Immature natural killer cell (primary cell): ENCODE measurements at regions not wholly inside any gene's neighbourhood (a gene's known extent, or its start where the extent isn't known, plus 50 kb on each side); places are given as distances from the start of the nearest gene placed in this dataset.
"Not testable (repeated sequence)": the region's sequence is repeated elsewhere in the genome, so short reads cannot be mapped to it uniquely, and the experiment has no call there.

Source experiments
- DNase-seq, 3 donors: peaks; one replicate each; pipeline ENCODE4 v3.0.0; 2022; ENCODE audit warnings: mixed read lengths in 1 of 3
- H3K27ac Mint-ChIP-seq, 6 donors: one replicate each; pipeline ENCODE4 v1.8.0; 2020; ENCODE audit warnings: mixed read lengths in 6 of 6, mild to moderate bottlenecking in 5 of 6, inconsistent platforms in 4 of 6, moderate library complexity in 3 of 6
- H3K27me3 Mint-ChIP-seq, 3 donors: one replicate each; pipeline ENCODE4 v1.8.0; 2020 to 2021; ENCODE audit warnings: low read depth in 3 of 3, mild to moderate bottlenecking in 3 of 3, mixed read lengths in 3 of 3, moderate library complexity in 3 of 3, inconsistent platforms in 1 of 3
- H3K36me3 Mint-ChIP-seq, 3 donors: one replicate each; pipeline ENCODE4 v1.8.0; 2020; ENCODE audit warnings: mixed read lengths in 3 of 3, inconsistent platforms in 2 of 3, mild to moderate bottlenecking in 2 of 3
- H3K4me1 Mint-ChIP-seq, 2 donors: one replicate each; pipeline ENCODE4 v1.8.0; 2020; ENCODE audit warnings: inconsistent platforms in 2 of 2, mild to moderate bottlenecking in 2 of 2, mixed read lengths in 2 of 2, moderate library complexity in 1 of 2
- H3K4me3 Mint-ChIP-seq, 5 donors: one replicate each; pipeline ENCODE4 v1.8.0; 2020; ENCODE audit warnings: mild to moderate bottlenecking in 5 of 5, mixed read lengths in 5 of 5, inconsistent platforms in 3 of 5, moderate library complexity in 3 of 5
- H3K9me3 Mint-ChIP-seq, 6 donors: one replicate each; pipeline ENCODE4 v1.8.0; 2020; ENCODE audit warnings: mild to moderate bottlenecking in 6 of 6, mixed read lengths in 6 of 6, inconsistent platforms in 4 of 6, moderate library complexity in 3 of 6

GRCh38 chr15:20680257-20680815 is 138.7 kb upstream of the GOLGA6L6 start:
- H3K27me3 Mint-ChIP-seq, H3K9me3 Mint-ChIP-seq, H3K36me3 Mint-ChIP-seq, H3K4me1 Mint-ChIP-seq, H3K27ac Mint-ChIP-seq, DNase-seq, H3K4me3 Mint-ChIP-seq: not testable (repeated sequence)

GRCh38 chr15:20672470-20672869 is 130.9 kb upstream of the GOLGA6L6 start:
- DNase-seq, result no peak
- Mint-ChIP-seq H3K36me3 (no peaks in the 10 kb centered on the region), H3K4me3 (no peak overlapping the region), H3K27me3 (peaks cover 0 to 4% (median 1%) of the 10 kb centered on the region in 3 donors), H3K4me1 (no peaks in the 10 kb centered on the region), H3K9me3 (no peaks in the 10 kb centered on the region), H3K27ac (no peak overlapping the region)

GRCh38 chr15:20671675-20672074 is 130.1 kb upstream of the GOLGA6L6 start:
- Mint-ChIP-seq H3K4me3 (no peak overlapping the region), H3K9me3 (no peaks in the 10 kb centered on the region), H3K27me3 (peaks cover 0 to 3% (median 1%) of the 10 kb centered on the region in 3 donors), H3K27ac (no peak overlapping the region), H3K4me1 (no peaks in the 10 kb centered on the region), H3K36me3 (no peaks in the 10 kb centered on the region)
- DNase-seq, result no peak

GRCh38 chr15:20666410-20666809 is 124.8 kb upstream of the GOLGA6L6 start:
- H3K9me3 Mint-ChIP-seq, H3K4me3 Mint-ChIP-seq, DNase-seq, H3K27me3 Mint-ChIP-seq, H3K36me3 Mint-ChIP-seq, H3K4me1 Mint-ChIP-seq, H3K27ac Mint-ChIP-seq: not testable (repeated sequence)

- Mint-ChIP-seq H3K27me3 (peaks cover 0 to 1% (median 0%) of the 10 kb centered on the region in 3 donors), H3K4me1 (no peaks in the 10 kb centered on the region), H3K27ac (no peak overlapping the region), H3K9me3 (no peaks in the 10 kb centered on the region), H3K4me3 (no peak overlapping the region), H3K36me3 (no peaks in the 10 kb centered on the region)
- no peak for DNase-seq
Observed at GRCh38 chr15:20665653-20666052, 124.1 kb upstream of the GOLGA6L6 start.

- no peak for DNase-seq
- Mint-ChIP-seq H3K4me1 (no peaks in the 10 kb centered on the region), H3K4me3 (no peak overlapping the region), H3K27ac (no peak overlapping the region), H3K27me3 (no peaks in the 10 kb centered on the region), H3K9me3 (no peaks in the 10 kb centered on the region), H3K36me3 (no peaks in the 10 kb centered on the region)
Observed at GRCh38 chr15:20659265-20659664, 117.7 kb upstream of the GOLGA6L6 start.

- DNase-seq, result no peak
- no peaks in the 10 kb centered on the region for H3K36me3 Mint-ChIP-seq
- H3K4me3 Mint-ChIP-seq, result no peak overlapping the region
- H3K27ac Mint-ChIP-seq, result no peak overlapping the region
- no peaks in the 10 kb centered on the region for H3K27me3 Mint-ChIP-seq
- H3K4me1 Mint-ChIP-seq, result no peaks in the 10 kb centered on the region
- H3K9me3 Mint-ChIP-seq, result no peaks in the 10 kb centered on the region
Observed at GRCh38 chr15:20658024-20658423, 116.4 kb upstream of the GOLGA6L6 start.

- DNase-seq, result no peak
- Mint-ChIP-seq H3K4me1 (no peaks in the 10 kb centered on the region), H3K4me3 (no peak overlapping the region), H3K27me3 (no peaks in the 10 kb centered on the region), H3K27ac (no peak overlapping the region), H3K9me3 (no peaks in the 10 kb centered on the region), H3K36me3 (no peaks in the 10 kb centered on the region)
Observed at GRCh38 chr15:20657084-20657483, 115.5 kb upstream of the GOLGA6L6 start.

- Mint-ChIP-seq H3K9me3 (no peaks in the 10 kb centered on the region), H3K27ac (no peak overlapping the region), H3K36me3 (no peaks in the 10 kb centered on the region), H3K4me1 (no peaks in the 10 kb centered on the region), H3K27me3 (no peaks in the 10 kb centered on the region), H3K4me3 (no peak overlapping the region)
- DNase-seq, result no peak
Observed at GRCh38 chr15:20652914-20653313, 111.3 kb upstream of the GOLGA6L6 start.

GRCh38 chr15:20648402-20648975 is 106.9 kb upstream of the GOLGA6L6 start:
- H3K4me1 Mint-ChIP-seq, H3K36me3 Mint-ChIP-seq, H3K4me3 Mint-ChIP-seq, H3K9me3 Mint-ChIP-seq, H3K27me3 Mint-ChIP-seq, H3K27ac Mint-ChIP-seq, DNase-seq: not testable (repeated sequence)

- Mint-ChIP-seq H3K4me3 (no peak overlapping the region), H3K27ac (no peak overlapping the region), H3K9me3 (no peaks in the 10 kb centered on the region), H3K27me3 (peaks cover 0 to 5% (median 0%) of the 10 kb centered on the region in 3 donors), H3K4me1 (no peaks in the 10 kb centered on the region), H3K36me3 (peaks cover 0 to 5% (median 0%) of the 10 kb centered on the region in 3 donors)
- no peak for DNase-seq
Observed at GRCh38 chr15:20646529-20647142, 105.0 kb upstream of the GOLGA6L6 start.

GRCh38 chr15:20645956-20646355 is 104.4 kb upstream of the GOLGA6L6 start:
- no peaks in the 10 kb centered on the region for H3K9me3 Mint-ChIP-seq
- peaks cover 0 to 5% (median 0%) of the 10 kb centered on the region in 3 donors for H3K27me3 Mint-ChIP-seq

GRCh38 chr15:20644896-20645295 is 103.3 kb upstream of the GOLGA6L6 start:
- Mint-ChIP-seq H3K4me1 (peaks cover 0 to 6% of the 10 kb centered on the region in 2 donors), H3K9me3 (no peaks in the 10 kb centered on the region), H3K36me3 (peaks cover 0 to 5% (median 0%) of the 10 kb centered on the region in 3 donors), H3K27ac (no peak overlapping the region), H3K27me3 (peaks cover 0 to 5% (median 0%) of the 10 kb centered on the region in 3 donors), H3K4me3 (no peak overlapping the region)
- DNase-seq, result no peak

More at GRCh38 chr15:20645956-20646355, 104.4 kb upstream of the GOLGA6L6 start:
- Mint-ChIP-seq H3K36me3 (peaks cover 0 to 5% (median 0%) of the 10 kb centered on the region in 3 donors), H3K27ac (no peak overlapping the region), H3K4me3 (no peak overlapping the region), H3K4me1 (peaks cover 0 to 3% of the 10 kb centered on the region in 2 donors)
- peak; percentile 40 to 52 (median 50) for DNase-seq

GRCh38 chr15:20643829-20644425 is 102.3 kb upstream of the GOLGA6L6 start:
- H3K4me1 Mint-ChIP-seq, result peaks cover 0 to 6% of the 10 kb centered on the region in 2 donors
- H3K27me3 Mint-ChIP-seq, result peaks cover 0 to 5% (median 0%) of the 10 kb centered on the region in 3 donors
- no peak for DNase-seq
- H3K9me3 Mint-ChIP-seq, result no peaks in the 10 kb centered on the region
- H3K36me3 Mint-ChIP-seq, result peaks cover 0 to 5% (median 0%) of the 10 kb centered on the region in 3 donors
- no peak overlapping the region for H3K27ac Mint-ChIP-seq
- H3K4me3 Mint-ChIP-seq, result no peak overlapping the region
